SKM-1 treated with dmso at 0.1 percent for 144 hours (cell line): ENCODE measurements at regions not wholly inside any gene's neighbourhood (a gene's known extent, or its start where the extent isn't known, plus 50 kb on each side); places are given as distances from the start of the nearest gene placed in this dataset.

Experiments
- DNase-seq: peaks from one replicate; lab custom pipeline; 2025; ENCODE audit not compliant: unreplicated experiment; lab: John Stamatoyannopoulos, UW

DNA sequence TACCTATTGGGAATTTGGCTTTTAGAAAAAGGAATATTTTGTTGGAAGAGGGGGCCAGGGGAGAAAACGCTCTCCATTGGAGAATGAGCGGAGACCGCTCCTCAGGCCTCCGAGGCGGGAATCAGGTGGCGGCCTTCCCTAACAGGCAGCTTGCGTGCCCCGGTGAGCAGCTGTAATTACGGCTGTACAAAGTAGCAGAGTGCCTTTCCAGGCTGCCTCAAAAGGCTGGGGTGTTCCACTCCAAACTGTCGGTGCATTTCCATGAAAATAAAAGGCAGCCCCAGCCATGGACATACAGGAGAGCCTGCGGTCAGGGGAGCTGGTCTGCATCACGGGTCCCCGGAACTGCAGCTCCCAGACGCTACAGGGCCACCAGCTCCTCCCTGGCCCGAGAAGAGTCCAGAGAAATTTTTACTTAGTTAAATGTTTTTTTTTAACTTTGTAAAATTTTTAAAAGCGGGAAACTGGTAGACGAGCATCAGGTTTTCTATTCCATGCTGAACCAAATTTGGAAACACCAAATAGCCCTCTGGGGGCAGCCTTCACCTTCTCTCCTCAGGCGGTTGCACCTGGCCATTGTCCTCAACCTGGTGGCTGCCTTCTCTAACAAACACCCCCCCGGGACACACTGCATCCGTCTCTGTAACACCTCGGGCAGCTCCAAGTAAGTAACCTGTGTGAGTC, 209.3 kb upstream of the SALL3 start:
- no peak for DNase-seq

GRCh38 chr18:78770823-78771139, 208.8 kb upstream of the SALL3 start:
- no peak for DNase-seq

DNA sequence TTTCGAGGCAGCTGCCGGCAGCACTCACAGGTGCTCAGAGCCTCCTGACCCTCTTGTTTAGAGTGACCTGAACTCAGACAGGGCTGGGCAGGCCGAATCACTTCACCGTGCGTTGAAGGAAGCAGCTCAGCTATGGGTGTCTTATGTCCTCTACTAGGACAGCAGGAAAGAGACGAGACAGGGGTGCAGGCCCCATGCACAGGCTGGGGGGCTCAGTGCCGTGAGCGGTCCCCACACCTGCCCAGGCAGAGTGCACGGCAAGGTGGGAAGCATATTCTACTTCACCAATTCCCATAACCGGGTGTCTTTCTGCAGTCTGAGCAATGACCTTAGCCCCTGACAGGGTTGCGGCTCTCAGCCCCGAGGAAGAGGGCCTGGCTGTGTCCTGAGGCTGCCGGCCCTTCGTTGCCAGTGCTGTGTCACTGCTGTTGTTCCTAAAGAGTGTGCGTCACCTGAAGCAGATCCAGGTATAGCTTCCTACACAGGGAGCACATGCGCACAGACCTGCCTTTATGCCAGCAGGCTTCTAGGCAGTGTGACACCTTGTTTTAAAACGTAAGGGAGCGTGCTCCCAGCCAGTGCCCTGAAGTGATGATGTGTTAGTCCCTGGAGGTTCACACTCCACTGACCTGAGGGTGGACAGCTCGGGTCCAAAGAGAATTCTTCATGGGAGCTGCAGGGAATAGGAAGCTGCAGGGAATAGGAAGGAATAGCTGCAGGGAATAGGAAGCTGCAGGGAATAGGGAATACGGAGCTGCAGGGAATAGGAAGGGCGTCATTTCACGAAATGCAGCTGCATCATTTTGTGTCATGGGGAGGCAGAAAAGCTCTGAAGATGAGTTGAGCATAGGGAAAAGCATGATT, 207.9 kb upstream of the SALL3 start:
- DNase-seq, result no peak

- DNase-seq, result no peak
Measured at GRCh38 chr18:78772360-78773302, 207.0 kb upstream of the SALL3 start.

GRCh38 chr18:78773303-78773755, 206.3 kb upstream of the SALL3 start:
- DNase-seq, result no peak

DNA sequence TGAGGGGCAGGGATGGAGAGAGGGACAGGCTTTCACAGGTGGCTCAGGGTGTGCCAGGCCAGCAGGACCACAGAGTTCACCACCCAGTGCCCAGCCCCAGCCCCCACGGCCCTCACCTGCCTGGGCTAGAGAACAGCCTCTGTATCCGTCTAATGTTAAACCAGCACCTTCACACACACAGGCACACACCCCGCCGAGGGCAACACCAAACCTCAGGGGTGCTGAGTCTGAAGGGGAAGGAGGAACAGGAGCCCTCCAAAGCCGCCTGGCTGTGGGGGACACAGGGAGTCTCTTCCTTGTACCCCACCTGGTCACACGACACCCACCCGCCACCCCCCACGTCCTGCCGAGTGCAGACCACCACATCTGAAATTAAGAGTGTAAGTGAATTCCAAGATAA, 205.8 kb upstream of the SALL3 start:
- no peak for DNase-seq

- no peak for DNase-seq
Measured at GRCh38 chr18:78774741-78775141, 204.9 kb upstream of the SALL3 start.

- no peak for DNase-seq
Measured at GRCh38 chr18:78776151-78776550, 203.5 kb upstream of the SALL3 start.

DNA sequence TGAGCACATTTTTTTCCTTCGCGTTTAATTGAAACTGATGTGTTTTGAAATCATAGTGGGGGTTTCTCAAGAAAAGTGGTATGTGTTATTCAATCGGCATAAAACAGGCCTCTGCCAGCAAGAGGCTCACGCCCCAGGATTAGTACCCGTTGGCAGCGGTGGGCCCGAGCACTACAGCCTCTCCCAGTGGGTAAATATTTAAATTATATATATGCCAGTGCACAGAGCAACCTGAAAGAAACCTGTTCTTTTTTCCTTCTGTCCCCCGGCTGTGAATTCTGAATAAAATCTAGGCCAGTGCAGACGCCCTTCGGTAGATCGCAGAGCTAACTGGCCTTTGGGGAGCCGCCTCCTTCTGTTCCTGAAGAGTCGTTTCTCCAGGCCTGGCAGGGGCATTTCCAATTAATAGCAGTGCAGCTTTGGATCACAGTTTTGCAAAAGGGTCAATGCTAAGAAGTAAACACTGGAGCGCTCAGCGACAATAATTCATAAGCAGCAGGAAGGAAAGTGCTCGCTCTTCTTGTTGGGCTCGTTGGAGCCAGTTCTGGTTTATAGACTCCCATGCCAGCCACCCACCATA, 202.8 kb upstream of the SALL3 start:
- DNase-seq, result no peak

DNA sequence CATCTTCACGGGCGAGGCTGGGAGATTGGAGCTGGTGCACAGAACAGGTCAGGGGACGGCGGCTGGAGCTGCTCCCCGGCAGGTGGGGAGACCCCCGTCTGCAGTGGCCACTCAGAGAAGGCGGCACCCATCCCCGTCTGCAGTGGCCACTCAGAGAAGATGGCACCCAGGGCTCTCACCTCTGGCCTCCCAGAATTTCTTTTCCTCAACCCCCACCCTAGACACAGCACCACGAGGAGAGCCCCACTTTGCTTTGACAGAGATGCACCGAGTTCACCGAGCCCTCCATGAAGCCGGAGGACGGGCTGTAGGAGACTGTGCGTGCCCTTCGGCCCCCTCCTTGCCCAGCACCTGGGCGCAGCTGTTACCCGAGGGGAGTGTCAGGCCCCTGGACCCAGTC, 201.6 kb upstream of the SALL3 start:
- no peak for DNase-seq

DNA sequence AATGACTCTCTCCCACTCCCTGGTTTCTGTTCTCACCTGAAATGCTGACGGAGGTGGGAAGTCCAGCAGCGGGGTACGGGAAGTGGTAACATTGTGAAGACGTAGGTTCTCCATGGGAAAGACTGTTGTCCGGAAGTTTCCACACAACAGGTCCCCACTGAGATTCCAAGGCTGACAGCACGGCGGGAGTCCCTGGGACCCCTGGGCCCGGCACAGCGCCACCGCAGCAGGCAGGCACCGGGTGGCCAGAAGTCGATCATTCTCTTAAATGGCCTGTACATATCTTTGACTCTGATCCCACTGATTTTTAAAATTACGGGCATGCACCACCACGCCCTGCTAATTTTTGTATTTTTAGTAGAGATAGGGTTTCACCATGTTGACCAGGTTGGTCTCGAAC, 201.0 kb upstream of the SALL3 start:
- DNase-seq, result no peak

DNA sequence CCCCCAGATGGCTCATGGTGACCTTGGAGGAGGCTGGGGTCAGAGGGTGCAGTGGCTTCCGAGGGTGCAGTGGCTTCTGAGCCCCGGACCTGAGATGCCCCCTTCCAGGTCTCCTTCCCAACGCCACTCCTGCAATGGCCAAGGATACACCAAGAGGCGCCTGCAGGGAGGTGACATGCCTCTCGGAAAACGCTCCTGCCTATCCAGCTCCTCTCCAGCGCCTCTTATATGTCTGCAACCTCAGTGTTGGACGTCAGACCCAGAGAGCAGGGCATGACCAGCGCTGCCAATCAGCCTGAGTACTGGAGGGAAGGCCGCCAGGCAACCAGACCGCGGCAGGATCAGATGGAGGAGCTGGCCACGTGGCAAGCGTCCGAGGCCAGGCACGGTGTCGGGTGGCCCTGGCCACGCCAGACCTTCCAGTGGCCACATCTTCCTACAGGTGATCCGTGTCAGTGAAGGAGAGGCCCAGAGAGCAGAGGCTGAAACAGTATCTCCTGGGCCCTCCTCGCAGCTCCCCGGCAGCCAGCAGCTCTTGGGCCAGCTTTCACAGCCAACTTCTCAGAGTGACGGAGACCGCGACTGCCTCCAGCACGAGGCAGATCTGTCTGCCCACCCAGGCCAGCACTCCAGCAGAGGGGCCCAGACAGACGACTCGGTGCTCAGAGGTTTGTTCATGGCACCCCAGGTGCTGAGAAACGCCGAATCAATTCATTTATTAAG, 199.5 kb upstream of the SALL3 start:
- no peak for DNase-seq

GRCh38 chr18:78780719-78781600, 198.7 kb upstream of the SALL3 start:
- no peak for DNase-seq

- no peak for DNase-seq
Measured at GRCh38 chr18:78781601-78781960, 198.0 kb upstream of the SALL3 start.

GRCh38 chr18:78782951-78783563, 196.6 kb upstream of the SALL3 start:
- DNase-seq, result no peak

DNA sequence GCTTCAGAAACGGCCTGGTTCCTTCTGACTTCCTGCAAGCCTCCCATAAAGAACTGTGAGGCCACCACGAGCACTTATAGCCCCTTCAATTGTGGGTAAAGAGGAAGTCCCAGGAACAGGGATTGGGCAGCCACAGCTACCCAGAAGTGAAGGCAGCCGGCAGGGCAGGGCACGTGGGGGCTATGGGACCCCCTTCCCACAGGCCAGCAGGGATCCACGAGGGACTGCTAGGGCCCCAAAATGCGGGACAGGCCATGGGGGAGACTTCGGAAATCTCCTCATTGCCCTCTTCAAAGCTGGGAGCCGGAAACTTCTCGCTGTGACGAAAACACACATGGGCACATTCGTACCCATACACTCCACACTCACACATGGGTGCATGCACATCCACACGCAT, 196.1 kb upstream of the SALL3 start:
- DNase-seq, result no peak

- DNase-seq, result no peak
Measured at GRCh38 chr18:78784861-78785260, 194.8 kb upstream of the SALL3 start.

DNA sequence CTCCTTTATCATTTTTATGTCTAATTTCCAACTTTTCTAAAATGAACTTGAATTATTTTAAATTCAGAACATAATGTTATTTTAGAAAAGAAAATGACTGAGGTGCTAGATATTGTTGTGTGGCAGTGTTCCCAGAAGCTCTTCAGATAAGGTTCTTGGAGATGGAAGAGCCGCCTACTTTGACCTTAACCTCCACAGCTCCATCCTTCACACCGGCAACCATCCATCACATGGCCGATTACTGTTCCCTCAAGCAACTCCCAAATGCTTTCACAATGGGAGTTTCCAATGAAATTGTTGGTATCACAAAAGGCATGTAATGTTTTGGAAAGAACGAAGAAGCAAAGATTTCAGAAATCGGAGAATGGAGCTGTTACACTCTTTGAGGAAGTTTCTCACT, 193.9 kb upstream of the SALL3 start:
- DNase-seq, result no peak

- no peak for DNase-seq
Measured at GRCh38 chr18:78786776-78787175, 192.8 kb upstream of the SALL3 start.
